HG03571 (cell line): ENCODE measurements at regions not wholly inside any gene's neighbourhood (a gene's known extent, or its start where the extent isn't known, plus 50 kb on each side); places are given as distances from the start of the nearest gene placed in this dataset.
"Not testable (repeated sequence)": the region's sequence is repeated elsewhere in the genome, so short reads cannot be mapped to it uniquely, and the experiment has no call there.

Experiments
- ATAC-seq: cut with Tn5 transposase; IDR thresholded peaks from one replicate; pipeline ENCODE4 v1.9.1; 2021; ENCODE audit not compliant: unreplicated experiment

DNA sequence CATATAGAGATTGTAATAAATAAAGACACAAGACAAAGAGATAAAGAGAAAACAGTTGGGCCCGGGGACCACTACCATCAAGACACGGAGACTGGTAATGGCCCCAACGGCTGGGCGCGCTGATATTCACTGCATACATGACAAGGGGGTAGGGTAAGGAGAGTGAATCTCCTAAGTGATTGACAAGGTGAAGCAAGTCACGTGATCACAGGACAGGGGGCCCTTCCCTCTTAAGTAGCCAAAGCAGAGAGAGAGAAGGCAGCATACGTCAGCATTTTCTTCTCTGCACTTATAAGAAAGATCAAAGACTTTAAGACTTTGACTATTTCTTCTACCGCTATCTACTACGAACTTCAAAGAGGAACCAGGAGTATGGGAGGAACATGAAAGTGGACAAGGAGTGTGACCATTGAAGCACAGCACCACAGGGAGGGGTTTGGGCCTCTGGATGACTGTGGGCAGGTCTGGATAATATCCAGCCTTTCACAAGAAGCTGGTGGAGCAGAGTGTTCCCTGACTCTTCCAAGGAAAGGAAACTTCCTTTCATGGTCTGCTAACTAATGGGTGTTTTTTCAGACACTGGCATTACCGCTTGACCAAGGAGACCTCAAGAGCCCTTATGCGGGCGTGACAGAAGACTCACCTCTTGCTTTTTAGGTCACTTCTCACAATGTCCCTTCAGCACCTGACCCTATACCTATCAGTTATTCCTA, 75.6 kb downstream of the MRPL39 start:
- not testable (repeated sequence) for ATAC-seq

DNA sequence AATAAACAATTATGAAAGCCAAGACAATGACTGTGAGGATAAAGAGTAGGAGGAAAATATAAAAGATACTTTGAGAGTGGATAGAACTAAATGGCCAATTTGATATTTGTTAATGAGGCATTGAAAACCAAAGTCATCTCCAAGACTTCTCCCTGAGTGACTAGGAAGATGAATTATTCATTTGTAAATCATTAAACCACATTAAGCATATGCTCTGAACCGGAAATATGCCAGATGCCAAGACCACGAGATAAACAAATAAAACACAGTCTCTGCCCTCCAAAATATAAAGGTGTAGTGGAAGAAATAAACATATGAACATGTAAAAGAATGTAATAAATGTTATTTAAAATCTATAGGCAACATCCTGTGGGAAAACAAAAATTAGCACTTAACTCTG, 78.8 kb downstream of the MRPL39 start:
- ATAC-seq, result no peak

DNA sequence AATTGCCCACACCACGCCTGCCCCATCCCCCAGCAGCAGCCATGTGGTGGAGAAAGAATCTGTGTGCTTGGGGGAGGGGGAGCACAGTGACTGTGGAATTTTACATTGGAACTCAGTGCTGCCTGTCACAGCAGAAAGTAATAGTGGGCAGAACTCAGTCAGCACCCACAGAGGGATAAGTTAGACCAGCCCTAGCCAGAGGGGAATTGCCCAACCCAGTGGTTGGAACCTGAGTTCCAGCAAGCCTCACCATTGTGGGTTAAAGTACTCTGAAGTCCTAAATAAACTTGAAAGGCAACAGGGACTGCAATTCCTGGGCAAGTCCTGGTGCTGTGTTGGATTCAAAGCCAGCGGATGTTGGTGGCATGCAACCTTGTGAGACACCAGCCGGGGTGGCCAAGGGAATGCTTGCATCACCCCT, 88.8 kb downstream of the MRPL39 start:
- no peak for ATAC-seq

DNA sequence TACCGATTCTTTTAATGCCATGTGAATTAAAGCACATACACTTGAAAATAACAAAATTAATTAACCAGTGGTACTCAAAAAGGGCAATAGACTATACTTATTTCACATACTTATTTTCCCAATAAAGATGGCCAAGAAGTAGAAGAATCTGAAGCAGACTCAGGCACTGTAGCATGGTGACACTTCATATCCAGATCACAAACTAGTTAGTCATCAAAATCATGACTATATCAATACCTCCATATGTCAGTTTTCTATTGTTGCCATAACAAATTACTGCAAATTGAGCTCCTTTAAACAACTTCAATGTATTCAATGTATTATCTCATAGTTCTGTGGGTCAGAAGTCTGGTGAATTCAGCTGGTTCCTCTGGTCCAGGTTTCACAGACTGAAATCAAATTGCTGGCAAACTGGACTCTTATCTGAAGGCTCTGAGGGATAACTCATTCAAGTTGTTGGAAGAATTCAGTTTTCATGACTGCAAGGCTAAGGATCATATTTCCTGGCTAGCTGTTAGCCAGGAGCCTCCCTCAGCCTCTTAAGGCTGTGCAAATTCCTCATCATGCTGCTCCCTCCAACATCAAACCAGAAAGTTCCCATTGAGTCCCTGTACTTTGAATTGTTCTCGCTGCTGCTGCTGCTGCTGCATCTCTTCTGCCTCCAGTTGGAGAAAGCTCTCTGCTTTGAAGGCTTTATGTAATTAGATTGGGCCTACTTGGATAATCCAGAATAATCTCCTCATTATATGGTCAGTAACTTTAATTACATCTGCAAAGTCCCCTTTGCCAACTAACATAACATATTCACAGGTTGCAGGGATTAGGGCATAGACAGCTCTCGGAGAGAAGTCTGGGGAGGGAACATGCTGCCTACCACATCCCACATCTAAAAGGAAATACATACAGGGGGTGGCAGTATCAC, 91.5 kb downstream of the MRPL39 start:
- ATAC-seq, result no peak

DNA sequence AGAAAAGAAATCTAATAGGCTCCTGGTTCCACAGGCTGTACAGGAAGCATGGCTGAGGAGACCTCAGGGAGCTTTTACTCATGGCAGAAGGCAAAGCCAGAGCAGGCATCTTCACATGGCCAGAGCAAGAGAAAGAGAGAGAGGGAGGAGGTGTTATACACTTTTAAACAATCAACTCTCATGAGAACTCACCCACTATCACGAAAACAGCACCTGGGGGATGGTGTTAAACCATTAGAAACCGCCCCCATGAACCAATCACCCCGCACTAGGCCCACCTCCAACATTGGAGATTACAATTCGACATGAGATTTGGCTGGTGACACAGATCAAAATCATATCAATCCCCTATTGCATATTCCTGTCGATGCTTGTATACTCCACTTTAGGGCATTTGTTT, 93.5 kb downstream of the MRPL39 start:
- ATAC-seq, result no peak

DNA sequence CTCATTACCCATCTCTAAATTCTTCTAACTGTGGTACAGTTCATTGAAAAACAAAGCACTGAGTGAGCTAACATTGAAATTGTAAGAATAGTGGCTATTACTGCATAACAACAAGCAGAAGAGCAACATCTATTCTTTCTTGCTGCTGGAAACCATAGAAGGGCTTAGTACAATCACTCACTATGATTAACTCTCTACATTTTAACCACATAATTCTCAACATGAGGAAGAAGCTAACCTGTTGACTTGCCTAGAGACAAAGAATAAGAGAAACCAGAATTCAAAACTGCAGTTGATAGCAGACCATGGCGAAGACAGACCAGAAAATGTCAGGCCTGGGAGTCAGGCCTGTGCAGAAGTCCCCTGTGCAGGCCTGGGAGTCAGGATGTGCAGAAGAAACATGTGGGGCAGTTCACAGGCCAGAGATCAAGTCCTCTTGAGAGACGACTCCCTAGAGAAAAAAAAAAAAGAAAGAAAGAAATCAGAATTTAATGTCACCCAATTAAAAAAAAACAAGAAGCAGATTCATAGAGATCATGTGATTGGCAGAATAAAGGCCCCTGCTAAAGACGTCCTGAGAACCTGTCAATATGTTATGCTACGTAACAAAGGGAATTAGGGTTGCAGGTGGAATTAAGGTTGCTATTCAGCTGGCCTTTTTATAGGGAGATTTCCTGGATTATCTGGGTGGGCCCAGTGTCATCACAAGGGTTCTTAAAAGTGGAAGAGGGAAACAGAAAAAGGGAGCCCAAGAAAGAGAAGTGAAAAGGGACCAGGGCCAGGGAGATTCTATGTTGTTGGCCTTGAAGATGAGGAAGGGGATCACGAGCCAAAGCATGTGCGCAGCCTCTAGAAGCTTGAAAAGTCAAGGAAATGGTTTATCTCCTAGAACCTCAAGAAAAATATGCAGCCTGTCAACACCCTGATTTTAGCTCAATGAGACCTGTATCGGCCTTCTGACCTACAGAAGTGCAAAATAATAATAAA, 94.9 kb downstream of the MRPL39 start:
- no peak for ATAC-seq

DNA sequence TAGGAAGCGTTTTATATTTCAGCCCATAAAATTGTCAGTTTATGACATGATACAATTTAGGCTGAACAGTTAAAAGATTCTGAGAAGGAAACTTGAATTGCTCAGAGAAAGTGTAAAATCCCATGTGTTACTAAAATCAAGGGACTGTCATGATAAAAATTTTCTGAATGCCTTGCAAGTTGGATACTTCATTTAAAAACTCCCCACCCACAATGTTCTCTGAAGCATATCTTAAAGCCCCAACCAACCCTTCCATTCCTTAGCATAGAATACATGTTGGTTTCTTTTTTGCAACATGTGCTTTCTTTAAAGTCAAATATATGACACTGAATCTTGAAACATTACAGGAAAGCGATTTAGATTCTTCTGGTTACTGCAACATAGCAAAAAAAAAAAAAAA, 97.4 kb downstream of the MRPL39 start:
- ATAC-seq, result peak; percentile 58

DNA sequence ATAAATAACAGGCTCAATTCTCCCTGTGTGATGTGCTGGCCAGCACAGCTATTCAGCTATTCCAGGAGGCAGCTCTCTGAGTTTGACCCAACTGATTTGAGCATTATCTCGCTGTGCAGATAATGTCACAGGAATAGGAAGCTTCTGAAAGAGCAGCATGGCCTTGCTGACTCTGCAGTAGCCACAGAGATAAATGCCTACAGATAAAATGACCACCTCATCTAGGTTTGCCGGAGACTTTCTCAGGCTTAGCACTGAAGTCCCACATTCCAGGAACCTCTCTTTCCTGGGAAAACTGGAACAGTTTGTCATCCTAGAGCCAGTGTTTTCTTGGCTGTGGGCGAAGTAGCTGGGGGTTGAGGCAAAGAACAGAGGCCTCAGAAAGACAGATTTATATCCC, 98.9 kb downstream of the MRPL39 start:
- no peak for ATAC-seq

DNA sequence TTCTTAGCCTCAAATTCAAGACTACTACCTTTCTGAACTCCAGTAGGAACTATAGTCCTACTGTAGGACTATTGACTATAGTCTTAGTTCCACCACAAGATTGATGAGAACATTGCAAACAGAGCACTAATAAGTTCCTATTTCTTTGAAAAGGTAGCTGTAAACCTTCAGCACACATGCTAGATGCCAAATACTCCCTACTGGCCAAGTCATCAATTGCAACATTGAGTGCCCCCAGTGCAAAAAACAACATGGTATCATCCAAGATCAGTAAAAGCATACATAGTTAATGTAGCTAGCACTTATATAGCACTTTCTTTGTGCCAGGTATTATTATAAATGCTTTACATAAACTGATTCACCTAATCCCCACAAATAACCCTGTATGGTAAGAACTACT, 99.8 kb downstream of the MRPL39 start:
- ATAC-seq, result peak; percentile 40

DNA sequence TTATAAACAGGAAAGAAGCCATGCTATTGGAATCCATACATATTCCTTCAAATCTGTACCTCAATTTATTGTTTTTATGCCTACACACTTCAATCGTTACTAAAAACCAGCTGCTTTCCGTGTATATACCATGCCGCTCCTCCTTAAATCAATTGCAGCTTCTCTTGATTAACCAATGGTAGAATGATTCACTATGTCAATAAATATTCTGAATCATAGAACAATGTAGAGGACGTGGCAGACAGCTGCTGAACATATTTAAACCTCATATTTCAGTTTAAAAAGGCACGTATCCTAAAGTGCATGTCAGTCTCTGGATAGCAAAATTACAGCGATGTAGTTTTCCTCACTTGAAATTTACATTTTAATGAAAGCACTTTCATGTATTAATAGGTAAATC, 100.4 kb downstream of the MRPL39 start:
- ATAC-seq, result no peak

DNA sequence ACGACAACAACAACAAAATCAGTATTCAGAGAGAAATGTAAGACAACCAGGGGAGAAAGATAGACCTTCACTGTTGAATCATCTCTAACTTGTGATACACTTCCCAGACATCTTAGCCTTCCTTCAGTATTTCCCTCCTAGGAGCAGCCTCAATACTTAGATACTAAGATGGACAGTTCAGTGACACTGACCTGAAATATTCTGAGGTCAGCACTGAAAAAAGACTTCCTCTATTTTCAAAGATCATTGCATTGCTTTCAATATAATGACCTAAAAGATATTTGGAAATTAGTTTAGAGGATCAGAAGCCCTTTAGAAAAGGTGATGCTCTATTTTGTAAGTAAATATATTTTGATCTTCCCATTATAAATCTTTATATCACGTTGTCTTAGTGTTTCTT, 101.0 kb downstream of the MRPL39 start:
- no peak for ATAC-seq

DNA sequence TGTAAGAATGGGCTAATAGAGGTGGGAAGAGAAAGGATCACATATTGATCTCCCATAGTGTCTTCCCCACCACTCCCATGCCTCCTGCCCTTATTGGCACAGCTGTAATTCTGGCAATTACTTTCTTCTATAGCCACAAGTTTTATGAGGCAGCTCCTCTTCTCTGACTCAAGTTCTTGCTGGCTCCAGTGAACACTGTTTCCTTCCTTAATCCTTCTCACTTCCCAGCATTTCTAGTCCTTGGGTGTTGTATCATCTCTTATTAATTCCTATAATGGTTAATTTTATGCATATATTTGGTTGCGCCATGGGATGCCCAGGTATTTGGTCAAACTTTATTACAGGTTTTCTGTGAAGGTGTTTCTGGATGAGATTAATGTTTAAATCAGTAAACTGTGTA, 103.3 kb downstream of the MRPL39 start:
- no peak for ATAC-seq

DNA sequence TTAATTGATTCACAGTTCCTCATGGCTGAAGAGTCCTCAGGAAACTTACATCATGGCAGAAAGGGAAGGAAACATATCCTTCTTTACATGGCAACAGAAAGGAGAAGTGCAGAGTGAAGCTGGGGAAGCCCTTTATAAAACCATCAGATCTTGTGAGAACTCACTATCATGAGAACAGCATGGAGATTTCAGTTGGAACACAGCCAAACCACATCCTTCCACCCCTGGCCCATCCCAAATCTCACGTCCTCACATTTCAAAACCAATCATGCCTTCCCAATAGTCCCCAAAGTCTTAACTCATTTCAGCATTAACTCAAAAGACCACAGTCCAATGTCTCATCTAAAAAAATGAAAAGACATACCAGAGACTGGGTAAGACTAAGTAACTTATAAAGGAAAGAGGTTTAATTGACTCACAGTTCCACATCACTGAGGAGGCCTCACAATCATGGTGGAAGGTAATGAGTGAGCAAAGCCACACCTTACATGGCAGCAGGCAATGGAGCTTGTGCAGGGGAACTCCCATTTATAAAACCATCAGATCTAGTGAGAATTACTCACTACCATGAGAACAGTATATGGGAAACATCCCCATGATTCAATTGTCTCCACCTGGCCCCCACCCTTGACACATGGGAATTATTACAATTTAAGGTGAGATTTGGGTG, 105.2 kb downstream of the MRPL39 start:
- ATAC-seq, result peak; percentile 65

DNA sequence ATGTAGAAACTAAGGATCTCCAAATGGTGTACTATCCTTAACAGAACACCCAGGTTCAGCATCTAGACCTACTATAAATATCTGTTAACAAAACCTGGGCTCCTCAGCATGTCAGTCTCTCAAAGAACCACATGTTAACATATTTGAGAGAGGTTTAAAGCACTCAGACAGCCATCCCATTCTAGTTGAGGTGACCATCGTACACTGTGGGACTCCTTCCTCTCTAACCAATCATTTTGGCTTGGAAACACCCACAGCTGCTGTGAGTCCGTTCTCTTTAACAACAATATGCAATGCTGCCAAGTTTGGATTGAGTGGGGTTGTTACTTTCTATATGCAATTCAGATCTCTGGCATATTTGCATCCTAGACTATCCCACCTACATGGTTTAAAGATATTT, 105.8 kb downstream of the MRPL39 start:
- no peak for ATAC-seq

DNA sequence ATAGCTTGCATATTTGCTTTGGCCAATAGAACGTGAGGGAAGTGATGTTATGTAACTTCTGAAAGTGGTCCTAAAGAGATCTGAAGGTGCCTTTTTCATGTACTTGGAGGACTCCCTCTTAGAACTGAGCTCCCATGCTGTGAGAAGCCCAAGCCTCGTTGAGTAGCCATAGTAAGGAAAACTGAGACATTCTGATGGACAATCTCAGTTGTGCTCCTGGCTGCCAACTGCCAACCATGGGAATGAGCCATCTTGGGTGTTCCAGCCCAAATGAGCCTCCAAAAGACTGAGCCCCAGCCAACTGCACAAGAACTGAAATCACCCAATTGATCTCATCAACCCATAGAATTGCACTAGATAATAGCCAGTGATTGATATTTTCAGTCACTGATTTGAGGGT, 106.7 kb downstream of the MRPL39 start:
- no peak for ATAC-seq

DNA sequence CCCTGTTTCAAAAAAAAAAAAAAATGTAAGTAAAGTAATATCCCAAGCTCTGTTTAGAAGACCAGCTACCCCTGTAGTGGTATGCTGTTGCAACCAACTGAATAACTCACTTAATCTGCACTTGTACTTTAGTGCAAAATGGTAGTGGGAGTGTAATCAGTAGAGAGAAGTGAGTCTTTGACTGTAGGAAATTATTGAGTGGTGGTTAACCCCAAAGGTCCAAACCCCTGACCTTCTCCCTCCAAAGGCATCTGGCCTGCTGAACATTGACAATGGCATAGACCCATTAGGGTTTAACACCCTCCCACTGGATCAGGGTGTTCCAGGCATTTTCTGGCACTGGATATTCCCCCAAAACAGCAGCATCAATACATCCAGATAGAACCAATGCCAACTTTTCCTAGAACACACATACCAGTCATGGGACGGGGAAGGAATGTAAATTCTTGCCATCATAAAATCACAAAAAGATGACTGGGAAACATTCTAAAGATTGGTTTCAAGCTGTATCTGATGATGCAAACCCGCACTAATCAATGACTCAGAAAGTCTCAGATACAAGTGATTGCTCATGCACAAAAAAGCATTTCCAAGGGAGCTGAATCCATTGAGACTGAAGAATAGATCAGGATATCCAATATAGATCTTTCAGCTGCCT, 110.3 kb downstream of the MRPL39 start:
- ATAC-seq, result no peak

DNA sequence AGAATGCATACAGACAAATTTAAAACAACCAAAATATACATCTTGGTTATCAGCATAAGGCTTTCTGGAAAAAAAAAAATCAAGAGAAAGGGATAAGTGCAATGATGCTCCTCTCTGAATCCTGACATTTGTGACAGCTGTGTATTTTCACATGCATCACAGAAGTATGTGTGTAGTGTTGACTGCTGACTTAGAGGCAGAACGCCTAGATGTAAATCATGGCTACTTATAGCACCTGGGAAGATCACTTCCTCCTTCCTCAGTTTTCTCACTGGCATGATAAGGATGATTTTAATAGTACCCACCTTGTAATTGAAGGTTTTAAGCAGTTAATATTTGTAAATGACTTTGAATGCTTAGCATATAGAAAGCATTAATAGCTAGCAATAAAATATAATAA, 112.5 kb downstream of the MRPL39 start:
- ATAC-seq, result no peak

DNA sequence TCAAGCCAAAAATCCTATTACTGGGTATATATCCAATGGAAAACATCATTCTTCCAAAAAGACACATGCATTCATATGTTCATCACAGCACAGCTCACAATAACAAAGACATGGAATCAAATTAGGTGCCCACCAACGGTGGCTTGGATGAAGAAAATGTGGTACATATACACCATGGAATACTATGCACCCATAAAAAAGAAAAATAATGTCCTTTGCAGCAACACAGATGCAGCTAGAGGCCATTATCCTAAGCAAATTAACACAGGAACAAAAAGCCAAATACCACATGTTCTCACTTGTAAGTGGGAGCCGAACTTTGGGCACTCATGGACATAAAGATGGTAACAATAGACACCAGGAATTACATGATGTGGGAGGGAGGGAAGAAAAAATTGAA, 113.6 kb downstream of the MRPL39 start:
- ATAC-seq, result no peak

DNA sequence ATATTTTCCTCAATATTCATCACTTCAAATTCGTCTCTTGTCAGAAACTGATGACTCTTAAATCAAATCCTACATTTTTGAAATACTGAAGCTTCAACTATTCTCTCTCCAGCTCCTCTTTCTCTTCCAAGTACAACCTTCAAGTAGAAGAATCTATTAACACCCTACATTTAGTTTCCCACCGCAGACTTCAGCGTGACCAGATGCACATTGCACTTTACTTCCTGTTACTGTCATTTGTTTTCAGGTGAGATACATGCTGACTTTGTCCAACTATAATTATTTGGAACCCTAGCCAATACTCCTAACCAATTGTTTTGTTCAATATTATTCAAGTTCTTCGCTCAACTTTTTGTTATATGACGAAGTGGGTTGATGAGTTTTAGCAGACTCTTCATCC, 116.0 kb downstream of the MRPL39 start:
- ATAC-seq, result no peak

DNA sequence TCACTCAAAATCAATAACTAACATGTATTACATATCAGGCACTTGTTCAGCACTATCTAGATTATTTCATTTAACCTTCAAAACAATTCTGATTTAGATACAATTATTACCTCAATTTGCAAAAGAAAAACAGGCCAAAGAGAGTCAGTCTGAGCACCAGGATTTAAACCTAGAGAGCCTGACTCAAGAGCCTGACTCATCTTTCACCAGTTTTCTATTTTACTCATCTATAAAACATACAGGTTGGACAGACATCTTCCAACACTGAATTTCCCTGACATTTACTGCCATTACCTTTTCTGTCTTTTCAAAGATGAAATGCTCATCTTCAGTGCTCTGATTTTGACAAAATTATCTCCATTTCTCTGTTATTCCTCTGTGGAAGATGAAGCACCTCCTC, 116.5 kb downstream of the MRPL39 start:
- ATAC-seq, result no peak
